ENCODE measurements at regions not wholly inside any gene's neighbourhood (a gene's known extent, or its start where the extent isn't known, plus 50 kb on each side); places are given as distances from the start of the nearest gene placed in this dataset.

- Histone ChIP-seq H3K27me3 (ENCODE audit: control insufficient read depth in 1 of 2, insufficient read depth in 2 of 2, low read length in 2 of 2) (no peaks in the 10 kb centered on the region), H3K27ac (ENCODE audit: low read depth in 1 of 2, low read length in 2 of 2) (no peak overlapping the region), H3K9me3 (ENCODE audit: control insufficient read depth in 1 of 2, insufficient read depth in 1 of 2, low read length in 2 of 2) (peaks cover 0 to 8% of the 10 kb centered on the region in 2 experiments), H3K4me3 (ENCODE audit: low read length) (no peak overlapping the region), H3K4me1 (ENCODE audit: insufficient read depth, low read length) (no peaks in the 10 kb centered on the region), H3K36me3 (ENCODE audit: insufficient read depth, low read length) (no peaks in the 10 kb centered on the region)
- no peaks in the 10 kb centered on the region for H3K36me3 Mint-ChIP-seq (ENCODE audit: low read depth)
- TF ChIP-seq, protein P1, sequence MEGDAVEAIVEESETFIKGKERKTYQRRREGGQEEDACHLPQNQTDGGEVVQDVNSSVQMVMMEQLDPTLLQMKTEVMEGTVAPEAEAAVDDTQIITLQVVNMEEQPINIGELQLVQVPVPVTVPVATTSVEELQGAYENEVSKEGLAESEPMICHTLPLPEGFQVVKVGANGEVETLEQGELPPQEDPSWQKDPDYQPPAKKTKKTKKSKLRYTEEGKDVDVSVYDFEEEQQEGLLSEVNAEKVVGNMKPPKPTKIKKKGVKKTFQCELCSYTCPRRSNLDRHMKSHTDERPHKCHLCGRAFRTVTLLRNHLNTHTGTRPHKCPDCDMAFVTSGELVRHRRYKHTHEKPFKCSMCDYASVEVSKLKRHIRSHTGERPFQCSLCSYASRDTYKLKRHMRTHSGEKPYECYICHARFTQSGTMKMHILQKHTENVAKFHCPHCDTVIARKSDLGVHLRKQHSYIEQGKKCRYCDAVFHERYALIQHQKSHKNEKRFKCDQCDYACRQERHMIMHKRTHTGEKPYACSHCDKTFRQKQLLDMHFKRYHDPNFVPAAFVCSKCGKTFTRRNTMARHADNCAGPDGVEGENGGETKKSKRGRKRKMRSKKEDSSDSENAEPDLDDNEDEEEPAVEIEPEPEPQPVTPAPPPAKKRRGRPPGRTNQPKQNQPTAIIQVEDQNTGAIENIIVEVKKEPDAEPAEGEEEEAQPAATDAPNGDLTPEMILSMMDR (IDR thresholded peaks at IDR 0.05), result no peak
- ATAC-seq (ENCODE audit: poor library complexity) (no peak), DNase-seq (no peak)
- H3K9me3 Mint-ChIP-seq, result no peaks in the 10 kb centered on the region
- no peaks in the 10 kb centered on the region for H3K27me3 Mint-ChIP-seq
- CTCF ChIA-PET, result no interaction called here
- H3K4me3 Mint-ChIP-seq, result no peak overlapping the region
- intact Hi-C loops (cut with DNase I, micrococcal nuclease), result no loop called here
- H3K27ac Mint-ChIP-seq, result no peak overlapping the region
- H3K4me1 Mint-ChIP-seq (ENCODE audit: low read depth), result no peaks in the 10 kb centered on the region
- POLR2A ChIA-PET, result no interaction called here
Measured at GRCh38 chr4:41438931-41439297, 99.0 kb upstream of the LIMCH1 start.

GRCh38 chr4:41442810-41443209, 95.1 kb upstream of the LIMCH1 start:
- ChIA-PET CTCF (no interaction called here), POLR2A (no interaction called here)
- no peak overlapping the region for H3K27ac ChIP-seq (ENCODE audit: low read depth in 1 of 2, low read length in 2 of 2)
- ATAC-seq (ENCODE audit: poor library complexity) (no peak), DNase-seq (no peak)
- H3K4me1 Mint-ChIP-seq (ENCODE audit: low read depth), result no peaks in the 10 kb centered on the region
- TF ChIP-seq, protein P1 (IDR thresholded peaks at IDR 0.05), result no peak
- no peaks in the 10 kb centered on the region for H3K9me3 Mint-ChIP-seq
- no peaks in the 10 kb centered on the region for H3K27me3 ChIP-seq (ENCODE audit: control insufficient read depth in 1 of 2, insufficient read depth in 2 of 2, low read length in 2 of 2)
- H3K4me3 ChIP-seq (ENCODE audit: low read length), result no peak overlapping the region
- H3K27ac Mint-ChIP-seq, result no peak overlapping the region
- peaks cover 0 to 4% of the 10 kb centered on the region in 2 experiments for H3K9me3 ChIP-seq (ENCODE audit: control insufficient read depth in 1 of 2, insufficient read depth in 1 of 2, low read length in 2 of 2)
- intact Hi-C loops (cut with DNase I, micrococcal nuclease), result no loop called here
- H3K36me3 ChIP-seq (ENCODE audit: insufficient read depth, low read length), result no peaks in the 10 kb centered on the region
- H3K27me3 Mint-ChIP-seq, result no peaks in the 10 kb centered on the region
- no peaks in the 10 kb centered on the region for H3K4me1 ChIP-seq (ENCODE audit: insufficient read depth, low read length)
- no peaks in the 10 kb centered on the region for H3K36me3 Mint-ChIP-seq (ENCODE audit: low read depth)
- no peak overlapping the region for H3K4me3 Mint-ChIP-seq

GRCh38 chr4:41443340-41444079, 94.4 kb upstream of the LIMCH1 start:
- no peaks in the 10 kb centered on the region for H3K4me1 Mint-ChIP-seq (ENCODE audit: low read depth)
- Histone ChIP-seq H3K27ac (ENCODE audit: low read depth in 1 of 2, low read length in 2 of 2) (no peak overlapping the region), H3K27me3 (ENCODE audit: control insufficient read depth in 1 of 2, insufficient read depth in 2 of 2, low read length in 2 of 2) (no peaks in the 10 kb centered on the region), H3K4me1 (ENCODE audit: insufficient read depth, low read length) (no peaks in the 10 kb centered on the region), H3K9me3 (ENCODE audit: control insufficient read depth in 1 of 2, insufficient read depth in 1 of 2, low read length in 2 of 2) (peaks cover 0 to 1% of the 10 kb centered on the region in 2 experiments), H3K36me3 (ENCODE audit: insufficient read depth, low read length) (no peaks in the 10 kb centered on the region), H3K4me3 (ENCODE audit: low read length) (no peak overlapping the region)
- ChIA-PET CTCF (no interaction called here), POLR2A (no interaction called here)
- H3K9me3 Mint-ChIP-seq, result no peaks in the 10 kb centered on the region
- ATAC-seq (ENCODE audit: poor library complexity) (no peak), DNase-seq (no peak)
- intact Hi-C loops (cut with DNase I, micrococcal nuclease), result no loop called here
- no peak overlapping the region for H3K4me3 Mint-ChIP-seq
- no peaks in the 10 kb centered on the region for H3K36me3 Mint-ChIP-seq (ENCODE audit: low read depth)
- TF ChIP-seq, protein P1 (IDR thresholded peaks at IDR 0.05), result no peak
- H3K27me3 Mint-ChIP-seq, result no peaks in the 10 kb centered on the region
- no peak overlapping the region for H3K27ac Mint-ChIP-seq
